Occipital lobe (tissue), 1 donor: ENCODE measurements at regions not wholly inside any gene's neighbourhood (a gene's known extent, or its start where the extent isn't known, plus 50 kb on each side); places are given as distances from the start of the nearest gene placed in this dataset.
"Not testable (repeated sequence)": the region's sequence is repeated elsewhere in the genome, so short reads cannot be mapped to it uniquely, and the experiment has no call there.

ENCODE experiments used
- DNase-seq: peaks from one replicate; lab custom pipeline; 2025; lab: John Stamatoyannopoulos, UW

GRCh38 chr3:127046690-127047089, 63.8 kb downstream of the PLXNA1 start:
- DNase-seq: not testable (repeated sequence)

DNA sequence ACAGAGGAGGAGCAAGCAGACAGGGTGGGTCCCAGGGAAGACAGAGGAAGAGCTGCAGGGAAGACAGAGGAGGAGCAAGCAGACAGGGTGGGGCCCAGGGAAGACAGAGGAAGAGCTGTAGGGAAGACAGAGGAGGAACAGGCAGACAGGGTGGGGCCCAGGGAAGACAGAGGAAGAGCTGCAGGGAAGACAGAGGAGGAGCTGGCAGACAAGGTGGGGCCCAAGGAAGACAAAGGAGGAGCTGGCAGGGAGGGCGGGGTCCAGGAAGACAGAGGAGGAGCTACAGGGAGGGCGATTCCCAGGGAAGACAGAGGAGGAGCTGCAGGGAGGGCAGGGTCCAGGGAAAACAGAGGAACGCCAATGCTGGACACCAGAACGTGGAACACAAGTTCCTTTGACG, 66.5 kb downstream of the PLXNA1 start:
- no peak for DNase-seq

DNA sequence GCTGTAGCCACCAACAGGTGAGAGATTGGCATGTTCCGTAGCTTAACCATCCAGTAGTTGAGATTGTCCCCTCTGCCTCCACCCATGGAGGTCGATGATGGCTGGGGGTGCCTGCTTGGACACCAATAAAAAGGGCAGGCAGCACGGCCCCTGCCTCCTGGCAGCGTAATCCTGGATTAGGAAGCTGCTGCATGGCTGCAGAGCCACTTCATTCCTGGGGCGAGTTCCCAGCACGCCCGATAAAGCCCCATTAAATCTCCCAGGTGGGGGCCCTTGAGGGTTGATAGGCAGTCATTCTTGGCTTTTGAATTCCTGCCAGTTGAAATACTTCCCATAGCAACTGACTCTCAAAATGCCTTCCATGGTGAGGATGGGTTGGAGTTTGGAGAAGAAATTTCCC, 67.8 kb downstream of the PLXNA1 start:
- DNase-seq: no peak

DNA sequence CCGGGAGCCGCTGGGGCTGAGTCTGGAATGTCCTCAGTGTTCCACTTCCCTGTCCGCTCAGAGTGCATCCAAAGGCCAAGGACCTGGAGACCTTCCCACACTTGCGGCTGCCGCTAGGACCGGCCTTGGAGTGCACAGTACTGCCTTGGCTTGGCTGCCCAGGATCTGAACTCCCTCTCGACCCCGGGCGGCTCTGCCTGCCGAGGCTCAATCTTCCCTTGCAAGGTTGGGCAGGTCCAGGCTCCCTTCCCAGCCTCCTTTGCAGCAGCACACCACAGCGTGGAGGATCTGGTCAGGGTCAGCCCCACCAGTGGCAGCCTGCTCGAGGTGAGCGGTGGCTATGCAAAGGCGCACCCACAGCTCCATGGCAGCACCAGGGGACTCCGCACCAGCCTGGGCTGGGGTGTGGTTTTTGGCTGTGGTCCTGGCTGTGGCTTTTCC, 69.2 kb downstream of the PLXNA1 start:
- DNase-seq: no peak

GRCh38 chr3:127053026-127053425, 70.1 kb downstream of the PLXNA1 start:
- no peak for DNase-seq

DNA sequence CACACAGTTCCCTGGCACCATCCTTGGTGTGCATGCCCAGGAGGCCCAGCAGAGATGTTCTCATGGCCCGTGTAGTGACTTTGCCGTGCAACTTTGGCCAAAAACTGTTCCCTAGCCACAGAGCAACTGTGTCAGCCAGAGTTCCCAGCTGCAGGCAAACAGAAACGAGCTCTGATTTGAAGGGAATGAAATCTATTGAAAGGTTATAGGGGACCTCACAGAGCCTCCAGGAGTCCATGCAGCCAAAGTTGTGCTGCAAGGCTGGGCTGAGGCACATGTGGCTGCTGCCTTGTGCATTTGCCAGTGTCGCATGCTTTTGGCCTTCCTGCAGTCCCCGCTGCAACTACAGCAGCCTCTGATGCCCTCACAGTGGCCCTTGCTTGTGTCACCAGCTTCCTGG, 70.5 kb downstream of the PLXNA1 start:
- DNase-seq: no peak

DNA sequence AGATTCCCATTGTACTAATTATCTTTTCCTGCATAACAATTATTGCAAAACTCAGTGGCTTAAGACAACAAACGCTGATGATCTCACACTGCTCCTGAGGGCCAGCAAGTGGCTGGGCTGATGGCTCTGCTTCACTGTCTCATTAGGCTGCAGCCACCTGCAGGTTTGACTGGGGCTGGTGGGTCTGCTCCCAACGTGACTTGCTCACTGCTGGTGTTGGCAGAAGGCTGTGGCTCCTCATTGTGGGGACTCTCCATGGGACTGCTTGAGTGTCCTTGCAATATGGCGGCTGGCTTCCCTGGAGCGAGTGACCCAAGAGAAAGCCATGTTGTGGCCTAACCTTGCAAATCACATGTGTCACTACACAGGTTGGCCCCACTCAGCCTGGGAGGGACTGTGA, 71.1 kb downstream of the PLXNA1 start:
- no peak for DNase-seq

DNA sequence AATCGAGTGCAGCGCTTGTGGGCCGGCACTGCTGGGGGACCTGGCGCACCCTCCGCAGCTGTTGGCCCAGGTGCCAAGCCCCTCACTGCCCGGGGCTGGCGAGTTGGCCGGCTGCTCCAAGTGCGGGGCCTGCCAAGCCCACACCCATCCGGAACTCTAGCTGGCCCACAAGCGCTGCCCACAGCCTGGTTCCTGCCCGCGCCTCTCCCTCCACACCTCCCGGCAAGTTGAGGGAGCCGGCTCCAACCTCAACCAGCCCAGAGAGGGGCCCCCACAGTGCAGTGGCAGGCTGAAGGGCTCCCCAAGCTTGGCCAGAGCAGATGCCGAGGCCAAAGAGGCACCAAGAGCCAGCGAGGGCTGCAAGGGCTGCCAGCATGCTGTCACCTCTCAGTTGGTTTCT, 73.4 kb downstream of the PLXNA1 start:
- DNase-seq: no peak

- no peak for DNase-seq
These were observed 74.1 kb downstream of the PLXNA1 start for GRCh38 chr3:127056976-127057375.

DNA sequence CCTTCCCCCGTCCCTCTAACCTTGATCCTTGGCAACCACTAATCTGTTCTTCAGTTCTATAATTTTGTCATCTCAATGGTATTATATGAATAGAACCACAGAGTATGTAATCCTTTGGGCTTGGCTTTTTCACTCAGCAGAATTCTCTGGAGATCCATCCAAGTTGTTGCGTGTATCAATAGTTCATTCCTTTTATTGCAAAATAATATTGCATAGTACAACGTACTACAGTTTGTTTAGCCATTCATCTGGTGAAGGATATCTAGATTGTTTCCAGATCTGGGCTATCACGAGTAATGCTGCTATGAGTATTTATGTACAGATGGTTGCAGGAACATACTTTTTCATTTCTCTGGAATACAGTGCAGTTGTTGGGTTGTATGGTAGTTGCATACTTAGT, 76.2 kb downstream of the PLXNA1 start:
- DNase-seq: no peak

- DNase-seq: no peak
These were observed 78.7 kb downstream of the PLXNA1 start for GRCh38 chr3:127061641-127062040.

- DNase-seq: no peak
These were observed 80.0 kb downstream of the PLXNA1 start for GRCh38 chr3:127062926-127063325.

GRCh38 chr3:127063916-127064315, 81.0 kb downstream of the PLXNA1 start:
- DNase-seq: no peak

- no peak for DNase-seq
These were observed 81.6 kb downstream of the PLXNA1 start for GRCh38 chr3:127064391-127065137.

- no peak for DNase-seq
These were observed 82.2 kb downstream of the PLXNA1 start for GRCh38 chr3:127065138-127065427.

DNA sequence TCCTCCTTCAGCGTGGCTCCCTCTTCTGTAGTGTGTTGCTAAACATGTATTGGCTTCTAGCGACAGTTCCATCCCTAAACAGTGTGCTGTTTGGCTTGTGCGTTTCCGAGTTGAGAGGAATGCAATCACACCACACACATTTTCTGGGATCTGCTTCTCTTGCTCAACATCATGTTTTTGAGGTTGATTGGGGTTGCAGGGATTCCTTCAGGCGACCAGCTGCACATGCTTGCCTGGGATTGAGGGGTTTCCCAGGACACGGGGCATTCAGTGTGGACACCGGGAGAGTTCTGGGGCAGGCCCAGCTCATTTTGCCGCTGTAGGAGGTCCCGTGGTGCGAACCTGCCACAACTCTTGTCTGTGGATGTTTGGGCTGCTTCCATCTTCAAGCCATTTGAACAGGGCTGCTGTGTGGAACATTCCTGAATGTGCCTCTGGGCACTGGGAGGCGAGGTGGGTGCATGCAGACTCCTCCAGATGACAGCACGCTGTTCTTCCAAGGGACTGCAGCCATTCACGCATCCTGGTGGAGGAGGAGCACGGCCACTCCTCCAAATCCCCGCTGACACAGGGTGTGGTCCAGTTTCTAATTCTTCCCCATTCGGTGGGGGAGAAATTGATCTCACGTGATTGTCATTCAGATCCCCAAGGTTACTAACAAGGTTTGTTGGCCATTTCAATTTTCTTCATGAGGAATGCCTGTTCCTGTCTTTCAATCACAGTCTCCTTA, 82.8 kb downstream of the PLXNA1 start:
- DNase-seq: no peak

DNA sequence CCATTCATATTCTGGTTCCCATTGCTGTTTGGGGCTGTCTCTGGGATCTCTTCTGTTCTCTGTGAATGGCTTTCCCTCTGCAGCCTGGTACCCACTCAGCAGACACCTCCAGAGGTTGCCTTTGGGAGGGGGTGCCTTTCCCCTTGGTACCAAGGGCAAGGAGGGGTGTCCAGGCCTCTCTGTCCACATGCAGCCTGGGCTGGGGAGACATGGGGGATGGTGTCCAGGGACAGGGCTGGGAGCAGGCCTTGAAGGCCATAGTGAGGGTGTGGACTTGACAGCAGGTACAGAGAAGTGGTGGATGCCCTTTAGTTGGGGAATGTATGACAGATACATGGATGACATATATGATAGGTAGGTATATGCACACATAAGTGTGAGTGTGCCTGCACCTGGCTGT, 83.7 kb downstream of the PLXNA1 start:
- DNase-seq: no peak

DNA sequence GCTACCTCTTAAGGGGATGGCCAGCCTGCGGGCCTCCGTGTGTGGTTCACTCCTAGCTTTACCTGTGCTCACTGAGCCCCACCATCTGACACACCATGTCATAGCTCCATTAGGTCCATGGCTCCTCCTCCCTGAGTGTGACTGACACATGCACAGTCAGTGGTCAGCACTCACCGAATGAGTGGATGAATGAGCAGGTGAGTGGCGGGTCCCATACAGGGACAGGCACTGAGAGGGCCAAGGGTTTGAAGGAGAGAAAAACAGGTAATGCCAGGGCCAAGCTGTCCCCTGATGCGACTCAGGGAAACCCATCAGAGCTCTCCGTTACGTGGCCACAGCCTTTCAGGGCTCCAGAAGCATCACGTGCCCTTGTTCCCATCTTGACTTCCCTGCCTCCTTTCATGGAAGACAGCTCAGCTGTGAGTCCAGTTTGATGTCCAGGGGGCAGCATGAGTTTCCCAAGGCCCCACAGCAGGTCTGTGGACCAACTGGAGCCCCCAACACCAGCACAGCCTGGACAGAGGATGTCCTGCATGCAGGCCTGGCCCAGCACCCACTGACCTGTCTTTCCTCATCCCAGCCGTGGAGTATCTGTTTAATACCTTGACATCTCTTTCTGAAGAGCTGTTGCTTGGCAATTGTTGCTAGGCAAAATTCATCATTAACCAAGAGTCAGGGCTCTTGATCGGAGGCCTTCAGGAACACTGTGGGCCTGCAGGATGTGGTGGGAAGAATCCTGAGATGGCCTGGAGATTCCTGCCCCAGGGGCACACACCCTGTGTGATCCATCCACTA, 84.4 kb downstream of the PLXNA1 start:
- DNase-seq: no peak

- no peak for DNase-seq
These were observed 85.3 kb downstream of the PLXNA1 start for GRCh38 chr3:127068111-127068810.

DNA sequence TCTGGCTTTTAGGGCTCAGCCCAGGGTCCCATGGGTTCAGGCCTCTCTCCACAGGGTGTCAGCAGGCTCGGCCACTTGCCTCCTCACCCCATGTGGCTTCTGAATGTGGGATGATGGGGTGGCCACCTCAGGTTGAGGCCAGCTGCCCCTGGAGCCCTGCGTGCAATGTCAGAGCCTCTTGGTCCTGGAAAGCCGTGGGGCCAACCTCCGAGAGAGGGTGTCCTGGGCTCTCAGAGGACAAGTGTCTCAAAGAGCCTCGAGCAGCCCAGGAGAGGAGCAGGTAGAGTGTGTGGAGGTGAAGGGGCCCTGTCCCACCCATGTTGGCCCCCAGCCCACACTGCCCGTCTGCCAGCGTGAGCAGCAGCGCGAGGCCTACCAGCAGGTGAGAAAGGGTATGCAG, 86.0 kb downstream of the PLXNA1 start:
- no peak for DNase-seq

- no peak for DNase-seq
These were observed 87.0 kb downstream of the PLXNA1 start for GRCh38 chr3:127069814-127070440.
